Memory B cell (primary cell): ENCODE measurements at regions not wholly inside any gene's neighbourhood (a gene's known extent, or its start where the extent isn't known, plus 50 kb on each side); places are given as distances from the start of the nearest gene placed in this dataset.
"Not testable (repeated sequence)": the region's sequence is repeated elsewhere in the genome, so short reads cannot be mapped to it uniquely, and the experiment has no call there.

ENCODE experiments used
- ATAC-seq: fragments of 150-1000 bp; cut with Tn5 transposase; 2 replicates; pipeline ENCODE4 v1.10.0; 2021; ENCODE audit warnings: low read depth, mild to moderate bottlenecking, moderate library complexity
- DNase-seq, 2 donors: peaks; one replicate each; pipeline ENCODE4 v3.0.0; 2022; ENCODE audit warnings: low spot score in 2 of 2
- H3K27ac Mint-ChIP-seq: one replicate; pipeline ENCODE4 v1.8.0; 2022; ENCODE audit warnings: mild to moderate bottlenecking, moderate library complexity, mixed read lengths
- H3K27me3 Mint-ChIP-seq: one replicate; pipeline ENCODE4 v1.8.0; 2022; ENCODE audit warnings: mixed read lengths
- H3K36me3 Mint-ChIP-seq: one replicate; pipeline ENCODE4 v1.8.0; 2022; ENCODE audit warnings: mild to moderate bottlenecking, mixed read lengths
- H3K4me1 Mint-ChIP-seq: one replicate; pipeline ENCODE4 v1.8.0; 2022; ENCODE audit warnings: mixed read lengths
- H3K4me3 Mint-ChIP-seq: one replicate; pipeline ENCODE4 v1.8.0; 2022; ENCODE audit warnings: mild to moderate bottlenecking, moderate library complexity, mixed read lengths
- H3K9me3 Mint-ChIP-seq: one replicate; pipeline ENCODE4 v1.8.0; 2022; ENCODE audit warnings: mixed read lengths

DNA sequence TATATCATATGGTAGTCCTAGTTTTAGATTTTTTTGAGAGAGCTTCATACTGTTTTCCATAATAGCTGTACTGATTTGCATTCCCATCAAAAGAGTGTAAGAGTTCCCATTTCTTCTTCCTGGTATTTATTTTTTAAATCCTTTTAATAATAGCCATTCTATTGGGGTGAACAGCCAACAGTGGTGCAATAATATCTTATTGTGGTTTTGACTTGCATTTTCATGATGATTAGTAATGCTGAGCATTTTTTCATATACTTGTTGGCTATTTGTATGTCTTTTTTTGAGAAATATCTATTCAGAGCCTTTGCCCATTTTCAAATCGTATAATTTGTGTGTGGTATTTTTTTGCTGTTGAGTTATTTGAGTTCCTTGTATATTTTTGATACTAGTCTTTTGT, 167.4 kb downstream of the FZD1 start:
- peaks cover 4% of the 10 kb centered on the region for H3K9me3 Mint-ChIP-seq
- peaks cover 5% of the 10 kb centered on the region for H3K27me3 Mint-ChIP-seq
- H3K4me1 Mint-ChIP-seq: peaks cover 2% of the 10 kb centered on the region
- no peak for DNase-seq
- no peak overlapping the region for H3K27ac Mint-ChIP-seq
- no peak overlapping the region for H3K4me3 Mint-ChIP-seq
- H3K36me3 Mint-ChIP-seq: no peaks in the 10 kb centered on the region
- no peak for ATAC-seq

DNA sequence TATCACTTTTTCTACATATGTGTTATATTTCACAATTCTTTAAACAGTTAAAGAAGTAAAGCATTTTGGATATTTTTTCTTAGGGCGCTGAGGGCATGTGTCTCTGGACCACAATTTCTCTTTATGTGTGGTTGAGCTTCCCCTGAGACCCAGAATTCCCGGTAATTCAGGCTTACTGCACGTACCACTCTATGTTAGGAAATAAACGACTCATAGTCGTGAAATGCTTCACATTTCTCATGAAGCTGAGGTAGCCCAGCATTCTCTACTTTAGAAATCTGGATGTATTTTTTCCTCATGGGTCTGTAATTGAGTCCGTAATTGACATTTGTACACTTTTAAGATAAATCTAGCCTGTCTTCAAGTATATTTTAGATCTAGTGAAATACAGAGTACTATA, 170.6 kb downstream of the FZD1 start:
- H3K4me1 Mint-ChIP-seq: peaks cover 4% of the 10 kb centered on the region
- H3K4me3 Mint-ChIP-seq: no peak overlapping the region
- peaks cover 13% of the 10 kb centered on the region for H3K27me3 Mint-ChIP-seq
- no peak for ATAC-seq
- no peak for DNase-seq
- H3K36me3 Mint-ChIP-seq: peaks cover 5% of the 10 kb centered on the region
- no peak overlapping the region for H3K27ac Mint-ChIP-seq
- peaks cover 7% of the 10 kb centered on the region for H3K9me3 Mint-ChIP-seq

DNA sequence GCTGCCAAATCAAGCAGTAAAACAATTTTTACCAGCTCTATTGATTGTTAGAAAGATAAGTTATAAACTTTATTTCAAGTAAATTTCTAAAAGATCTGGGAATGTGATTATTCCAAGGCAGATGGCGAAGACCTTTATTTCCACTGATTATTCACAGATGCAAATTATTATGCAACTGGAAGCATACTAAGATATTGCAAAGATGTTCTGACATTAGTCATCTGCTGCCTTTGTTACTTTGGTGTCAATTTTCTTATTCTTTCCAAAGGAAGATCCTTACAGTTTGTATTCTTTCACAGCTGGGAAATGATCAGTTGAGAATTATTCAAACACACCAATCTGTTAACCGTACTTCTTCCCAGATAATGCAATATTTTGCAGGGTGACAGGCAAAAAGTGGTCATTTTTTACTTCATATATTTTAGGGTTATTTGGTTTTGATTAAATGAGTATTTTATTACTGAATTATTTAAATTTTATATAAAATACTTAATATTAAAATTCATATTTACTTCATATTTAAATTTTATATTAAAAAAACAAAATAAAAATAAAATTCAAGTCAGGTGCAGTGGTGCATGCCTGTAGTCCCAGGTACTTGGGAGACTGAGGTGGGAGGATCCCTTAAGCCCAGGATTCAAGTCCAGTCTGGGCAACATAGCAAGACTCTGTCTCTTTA, 171.3 kb downstream of the FZD1 start:
- H3K4me1 Mint-ChIP-seq: peaks cover 4% of the 10 kb centered on the region
- peaks cover 13% of the 10 kb centered on the region for H3K27me3 Mint-ChIP-seq
- ATAC-seq: no peak
- no peak overlapping the region for H3K27ac Mint-ChIP-seq
- DNase-seq: no peak
- H3K36me3 Mint-ChIP-seq: peaks cover 8% of the 10 kb centered on the region
- H3K9me3 Mint-ChIP-seq: peaks cover 11% of the 10 kb centered on the region
- H3K4me3 Mint-ChIP-seq: no peak overlapping the region

DNA sequence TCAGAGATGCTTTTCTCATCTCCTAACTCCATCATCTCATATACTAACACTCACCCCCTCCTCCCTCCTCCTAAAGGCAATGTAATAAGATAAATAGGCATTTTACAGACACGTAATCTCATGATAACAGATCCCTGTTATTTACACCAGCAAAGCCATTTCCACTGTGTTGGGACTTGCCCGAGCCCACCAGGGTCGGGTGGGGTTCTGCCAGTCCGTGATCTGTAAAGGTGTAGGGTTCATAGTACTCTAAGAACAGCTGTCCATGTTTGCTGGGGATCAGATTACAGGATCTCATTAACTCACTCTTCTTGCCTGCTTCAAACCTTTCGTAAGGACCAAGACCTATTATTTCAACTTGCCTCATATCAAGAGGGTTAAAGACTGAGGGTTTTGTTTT, 172.4 kb downstream of the FZD1 start:
- ATAC-seq: no peak
- H3K9me3 Mint-ChIP-seq: peaks cover 9% of the 10 kb centered on the region

DNA sequence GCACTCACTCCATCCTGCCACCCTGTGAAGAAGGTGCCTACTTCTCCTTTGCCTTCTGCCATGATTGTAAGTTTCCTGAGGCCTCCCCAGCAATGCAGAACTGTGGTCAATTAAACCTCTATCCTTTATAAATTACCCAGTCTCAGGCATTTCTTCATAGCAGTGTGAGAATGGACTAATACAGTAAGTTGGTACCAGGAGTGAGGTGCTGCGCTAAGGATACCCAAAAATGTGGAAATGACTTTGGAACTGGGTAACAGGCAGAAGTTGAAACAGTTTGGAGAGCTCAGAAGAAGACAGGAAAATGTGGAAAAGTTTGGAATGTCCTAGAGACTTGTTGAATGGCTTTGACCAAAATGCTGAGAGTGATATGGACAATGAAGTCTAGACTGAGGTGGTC, 176.0 kb downstream of the FZD1 start:
- not testable (repeated sequence) for ATAC-seq, H3K4me3 Mint-ChIP-seq, H3K4me1 Mint-ChIP-seq, H3K36me3 Mint-ChIP-seq, DNase-seq, H3K27ac Mint-ChIP-seq
- peaks cover 10% of the 10 kb centered on the region for H3K9me3 Mint-ChIP-seq
- H3K27me3 Mint-ChIP-seq: peaks cover 11% of the 10 kb centered on the region

More for the DNA sequence above, 172.4 kb downstream of the FZD1 start:
- no peak for DNase-seq
- Mint-ChIP-seq H3K4me3 (no peak overlapping the region), H3K4me1 (peaks cover 4% of the 10 kb centered on the region), H3K27me3 (peaks cover 13% of the 10 kb centered on the region), H3K27ac (no peak overlapping the region), H3K36me3 (peaks cover 8% of the 10 kb centered on the region)

DNA sequence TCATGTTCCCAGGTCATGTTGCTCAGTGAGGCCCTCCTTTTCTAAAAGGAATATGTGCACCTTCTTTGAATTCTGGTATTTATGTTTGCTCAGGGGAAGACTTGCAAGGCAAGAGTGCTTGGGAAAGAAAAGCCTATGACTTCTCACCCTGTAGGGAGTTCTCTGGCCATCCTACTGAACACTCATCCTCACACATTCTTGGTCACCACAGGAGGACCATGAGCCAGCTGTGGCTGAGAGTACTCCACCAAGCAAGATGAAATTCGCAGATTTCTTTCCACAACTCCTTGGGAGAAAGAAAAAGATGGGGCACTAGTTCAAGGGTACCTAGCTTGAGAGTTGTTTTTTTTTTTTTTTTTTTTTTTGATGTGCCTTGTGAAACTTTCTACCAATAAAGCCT, 179.6 kb downstream of the FZD1 start:
- peaks cover 2% of the 10 kb centered on the region for H3K4me1 Mint-ChIP-seq
- no peak for DNase-seq
- peaks cover 10% of the 10 kb centered on the region for H3K36me3 Mint-ChIP-seq
- peaks cover 17% of the 10 kb centered on the region for H3K9me3 Mint-ChIP-seq
- no peak overlapping the region for H3K4me3 Mint-ChIP-seq
- H3K27ac Mint-ChIP-seq: no peak overlapping the region
- H3K27me3 Mint-ChIP-seq: peaks cover 3% of the 10 kb centered on the region
- ATAC-seq: no peak

DNA sequence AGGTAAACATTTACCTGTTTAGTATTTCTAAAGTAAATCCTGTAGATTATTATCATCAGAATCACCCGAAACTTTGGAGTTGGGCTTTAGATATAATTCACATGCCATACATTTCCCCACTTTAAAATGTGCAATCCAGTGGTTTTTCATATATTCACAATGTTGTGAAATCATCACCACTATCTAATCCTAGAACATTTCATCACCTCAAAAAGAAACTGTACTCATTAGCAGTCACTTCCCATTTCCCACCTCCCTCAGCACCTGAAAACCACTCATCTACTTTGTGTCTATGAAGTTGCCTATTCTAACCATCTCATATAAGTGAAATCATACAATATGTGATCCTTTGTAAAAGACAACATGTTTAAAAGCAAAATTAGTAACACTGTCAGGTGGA, 182.6 kb downstream of the FZD1 start:
- Mint-ChIP-seq H3K36me3 (peaks cover 3% of the 10 kb centered on the region), H3K27me3 (no peaks in the 10 kb centered on the region), H3K4me3 (no peak overlapping the region), H3K4me1 (no peaks in the 10 kb centered on the region), H3K27ac (no peak overlapping the region), H3K9me3 (peaks cover 13% of the 10 kb centered on the region)
- ATAC-seq (no peak), DNase-seq (no peak)

DNA sequence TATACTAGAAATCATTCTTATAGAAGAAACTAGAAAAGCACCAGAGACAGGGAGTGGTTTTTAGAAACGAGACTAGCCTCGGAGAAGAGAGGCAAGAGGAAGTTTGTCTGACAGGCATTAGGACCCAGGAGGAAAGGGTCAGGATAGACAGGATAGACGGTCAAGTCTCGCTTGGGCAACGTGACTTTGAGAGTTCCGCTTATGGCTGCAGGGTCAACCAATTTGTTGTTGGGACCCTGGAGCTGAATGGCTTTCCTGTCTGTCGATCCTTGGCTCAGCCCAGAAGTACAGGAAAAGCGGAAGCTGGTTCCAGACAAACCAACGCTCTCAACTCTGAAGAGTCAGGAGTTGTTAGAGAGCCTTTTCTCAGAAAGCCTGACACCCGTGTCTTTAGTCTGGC, 191.2 kb downstream of the FZD1 start:
- Mint-ChIP-seq H3K27me3 (no peaks in the 10 kb centered on the region), H3K27ac (no peak overlapping the region), H3K9me3 (peaks cover 10% of the 10 kb centered on the region), H3K4me1 (no peaks in the 10 kb centered on the region), H3K4me3 (no peak overlapping the region), H3K36me3 (peaks cover 6% of the 10 kb centered on the region)
- DNase-seq (no peak), ATAC-seq (no peak)

DNA sequence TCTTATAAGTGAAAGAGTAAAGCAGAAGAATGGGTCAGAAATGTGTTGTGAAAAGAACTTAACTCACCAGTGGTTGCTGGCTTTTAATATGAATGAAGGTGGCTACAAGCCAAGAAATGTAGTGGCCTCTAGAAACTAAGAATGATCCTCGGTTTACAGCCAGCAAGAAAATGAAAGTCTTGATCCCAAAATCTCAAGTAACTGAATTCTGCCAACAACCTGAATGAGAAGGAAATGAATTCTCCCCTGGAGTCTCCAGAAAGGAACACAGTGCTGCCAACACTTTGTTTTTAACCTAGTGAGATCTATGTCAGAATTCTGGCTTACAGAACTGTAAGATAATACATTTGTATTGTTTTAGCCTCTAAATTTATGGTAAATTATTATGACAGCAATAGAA, 193.0 kb downstream of the FZD1 start:
- no peak overlapping the region for H3K4me3 Mint-ChIP-seq
- DNase-seq (no peak), ATAC-seq (no peak)
- H3K27me3 Mint-ChIP-seq: no peaks in the 10 kb centered on the region
- H3K4me1 Mint-ChIP-seq: no peaks in the 10 kb centered on the region
- H3K36me3 Mint-ChIP-seq: peaks cover 6% of the 10 kb centered on the region
- peaks cover 10% of the 10 kb centered on the region for H3K9me3 Mint-ChIP-seq
- no peak overlapping the region for H3K27ac Mint-ChIP-seq

DNA sequence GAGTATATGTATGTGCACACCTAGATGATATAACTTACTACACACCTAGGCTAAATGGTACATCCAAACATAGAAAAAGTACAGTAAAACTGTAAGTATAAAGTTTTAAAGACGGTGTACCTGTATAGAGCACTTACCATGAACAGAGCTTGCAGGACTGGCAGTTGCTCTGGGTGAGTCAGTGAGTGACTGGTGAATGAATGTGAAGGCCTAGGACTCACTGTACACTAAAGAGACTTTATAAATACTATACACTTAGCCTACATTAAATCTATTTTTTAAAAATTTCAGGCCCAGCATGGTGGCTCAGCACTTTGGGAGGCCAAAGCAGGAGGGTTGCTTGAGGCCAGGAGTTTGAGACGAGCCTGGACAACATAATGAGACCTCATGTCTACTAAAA, 195.3 kb downstream of the FZD1 start:
- peaks cover 6% of the 10 kb centered on the region for H3K36me3 Mint-ChIP-seq
- H3K9me3 Mint-ChIP-seq: peaks cover 10% of the 10 kb centered on the region
- no peaks in the 10 kb centered on the region for H3K27me3 Mint-ChIP-seq
- ATAC-seq (no peak), DNase-seq (no peak)
- H3K4me1 Mint-ChIP-seq: no peaks in the 10 kb centered on the region
- no peak overlapping the region for H3K4me3 Mint-ChIP-seq
- H3K27ac Mint-ChIP-seq: no peak overlapping the region

DNA sequence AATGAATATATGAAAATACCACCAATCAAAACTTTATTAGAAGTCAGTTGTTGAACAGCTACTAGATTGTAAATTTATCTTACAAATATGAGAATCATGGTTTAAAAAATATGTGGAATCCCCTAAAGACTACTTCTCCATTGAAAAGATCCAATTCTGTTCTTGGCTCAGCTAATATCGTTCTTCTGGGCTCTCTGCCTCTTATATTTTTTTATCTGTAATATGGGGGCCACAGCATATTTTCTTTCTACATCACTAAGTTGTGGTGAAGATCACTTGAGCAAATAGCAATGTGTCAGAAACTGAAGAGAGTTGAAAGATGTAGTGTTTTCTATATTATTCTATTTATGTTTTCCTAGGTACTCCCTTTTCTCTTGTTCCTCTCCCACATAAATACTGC, 198.1 kb downstream of the FZD1 start:
- Mint-ChIP-seq H3K27me3 (no peaks in the 10 kb centered on the region), H3K27ac (no peak overlapping the region), H3K4me3 (no peak overlapping the region), H3K4me1 (no peaks in the 10 kb centered on the region), H3K9me3 (peaks cover 4% of the 10 kb centered on the region), H3K36me3 (peaks cover 3% of the 10 kb centered on the region)
- ATAC-seq (no peak), DNase-seq (no peak)

DNA sequence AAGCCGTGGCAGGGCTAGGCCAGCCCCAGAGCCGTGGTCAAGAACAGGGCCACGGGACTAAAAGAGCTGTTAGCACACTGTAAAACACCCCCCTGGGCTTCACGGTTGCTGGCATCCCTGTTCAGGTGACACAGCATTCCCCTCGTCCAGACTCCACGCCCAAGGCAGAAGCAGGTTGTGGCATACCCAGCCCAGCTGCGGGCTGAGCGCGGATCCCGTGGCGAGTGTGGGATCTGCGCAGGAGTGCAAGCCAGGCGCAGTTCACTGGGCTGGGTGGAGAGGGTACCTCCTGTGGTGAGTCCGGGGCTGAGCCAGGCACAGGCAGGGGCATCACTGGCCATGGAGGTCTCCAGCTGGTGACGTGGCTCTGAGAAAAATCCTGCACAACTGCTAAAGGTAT, 199.1 kb downstream of the FZD1 start:
- Mint-ChIP-seq H3K36me3 (no peaks in the 10 kb centered on the region), H3K9me3 (no peaks in the 10 kb centered on the region), H3K27me3 (no peaks in the 10 kb centered on the region), H3K4me3 (no peak overlapping the region), H3K27ac (no peak overlapping the region), H3K4me1 (no peaks in the 10 kb centered on the region)
- ATAC-seq: no peak
- no peak for DNase-seq

DNA sequence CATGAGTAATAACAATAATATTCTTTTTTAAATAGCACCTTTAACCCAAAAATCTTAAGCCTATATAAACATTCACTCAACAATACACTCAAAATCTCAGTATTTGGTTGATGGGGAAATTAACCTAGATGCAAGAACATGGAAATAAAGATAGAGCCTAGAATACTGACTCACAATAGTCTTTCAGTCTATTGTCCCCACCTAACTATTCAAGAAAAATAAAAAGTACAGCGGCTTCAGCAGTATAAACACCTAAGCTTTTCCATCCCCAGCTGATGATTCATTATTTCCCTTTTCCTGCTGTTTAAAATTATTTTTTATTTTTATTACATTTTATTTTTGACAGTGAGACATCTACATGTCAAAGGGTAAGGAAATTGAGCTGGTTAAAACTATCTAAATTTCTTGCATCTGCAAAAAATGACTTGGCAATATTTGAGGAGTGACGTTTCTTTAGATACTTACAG, 201.4 kb downstream of the FZD1 start:
- Mint-ChIP-seq H3K4me3 (no peak overlapping the region), H3K4me1 (no peaks in the 10 kb centered on the region), H3K36me3 (no peaks in the 10 kb centered on the region), H3K9me3 (no peaks in the 10 kb centered on the region), H3K27me3 (no peaks in the 10 kb centered on the region), H3K27ac (no peak overlapping the region)
- no peak for ATAC-seq
- no peak for DNase-seq

DNA sequence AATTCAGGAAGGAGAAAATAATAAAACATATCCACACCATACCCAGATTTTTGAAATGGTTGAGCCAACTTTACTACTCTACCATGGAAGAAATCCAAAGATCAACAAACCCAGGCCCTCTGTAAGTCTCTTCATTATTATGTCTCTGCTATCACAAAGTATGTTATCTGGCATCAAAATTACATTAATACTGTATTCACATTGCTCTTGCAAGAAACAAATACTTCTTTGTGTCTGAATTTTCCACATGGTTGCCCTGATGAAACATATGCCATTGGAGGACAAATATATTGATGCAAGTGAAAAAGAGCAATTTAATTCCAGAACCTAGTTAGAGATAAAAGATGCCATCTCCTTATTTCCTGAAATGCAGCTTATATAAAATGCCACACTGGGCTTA, 204.0 kb downstream of the FZD1 start:
- H3K27me3 Mint-ChIP-seq: no peaks in the 10 kb centered on the region
- ATAC-seq: no peak
- no peak overlapping the region for H3K4me3 Mint-ChIP-seq
- peaks cover 1% of the 10 kb centered on the region for H3K36me3 Mint-ChIP-seq
- no peak for DNase-seq
- H3K27ac Mint-ChIP-seq: no peak overlapping the region
- H3K4me1 Mint-ChIP-seq: no peaks in the 10 kb centered on the region
- peaks cover 1% of the 10 kb centered on the region for H3K9me3 Mint-ChIP-seq

DNA sequence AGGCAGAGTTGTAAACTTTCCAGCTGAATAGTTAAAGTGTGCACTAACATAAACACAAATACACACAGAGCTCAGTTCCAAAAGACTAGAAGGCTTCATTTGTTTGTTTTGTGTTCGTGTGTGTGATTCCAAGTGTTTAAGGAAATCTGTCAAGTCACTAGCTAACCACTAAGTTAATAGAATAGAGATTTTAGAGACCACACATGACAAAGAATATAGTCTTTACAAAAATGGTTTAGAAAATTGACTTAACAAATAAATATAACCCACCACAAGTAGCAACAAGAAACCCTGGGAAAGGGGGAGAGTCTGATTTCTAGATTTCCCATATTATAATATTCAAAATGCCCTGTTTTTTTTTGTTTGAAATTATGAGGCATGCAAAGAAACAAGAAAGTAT, 209.4 kb downstream of the FZD1 start:
- DNase-seq (no peak), ATAC-seq (no peak)
- Mint-ChIP-seq H3K27me3 (no peaks in the 10 kb centered on the region), H3K4me1 (no peaks in the 10 kb centered on the region), H3K36me3 (peaks cover 5% of the 10 kb centered on the region), H3K9me3 (peaks cover 10% of the 10 kb centered on the region), H3K4me3 (no peak overlapping the region), H3K27ac (no peak overlapping the region)
